Embryonic facial prominence (tissue), 1 donor: ENCODE measurements at regions not wholly inside any gene's neighbourhood (a gene's known extent, or its start where the extent isn't known, plus 50 kb on each side); places are given as distances from the start of the nearest gene placed in this dataset.
"Not testable (repeated sequence)": the region's sequence is repeated elsewhere in the genome, so short reads cannot be mapped to it uniquely, and the experiment has no call there.

ENCODE experiments used
- DNase-seq: peaks from one replicate; pipeline ENCODE4 v3.0.0-alpha.2; 2016; ENCODE audit errors: extremely low spot score

GRCh38 chr2:91521944-91522343, 2830.5 kb downstream of the RPIA start:
- DNase-seq: not testable (repeated sequence)

DNA sequence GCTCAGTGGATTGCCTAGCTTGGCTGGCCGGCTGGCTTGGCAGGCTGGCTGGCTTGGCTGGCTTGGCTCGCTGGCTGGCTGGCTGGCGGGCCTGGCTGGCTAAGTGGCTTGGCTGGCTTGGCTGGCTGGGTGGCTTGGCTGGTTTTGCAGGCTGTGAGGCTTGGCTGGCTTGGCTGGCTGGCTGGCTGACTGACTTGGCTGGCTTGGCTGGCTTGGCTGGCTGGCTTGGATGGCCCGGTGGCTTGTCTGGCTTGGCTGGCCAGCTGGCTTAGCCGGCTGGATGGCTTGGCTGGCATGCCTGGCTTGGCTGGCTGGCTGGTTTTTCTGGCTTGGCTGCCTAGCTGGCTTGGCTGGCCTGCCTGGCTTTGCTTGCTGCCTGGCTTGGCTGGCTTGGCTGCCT, 2831.4 kb downstream of the RPIA start:
- not testable (repeated sequence) for DNase-seq

GRCh38 chr2:91523751-91524150, 2832.3 kb downstream of the RPIA start:
- not testable (repeated sequence) for DNase-seq

DNA sequence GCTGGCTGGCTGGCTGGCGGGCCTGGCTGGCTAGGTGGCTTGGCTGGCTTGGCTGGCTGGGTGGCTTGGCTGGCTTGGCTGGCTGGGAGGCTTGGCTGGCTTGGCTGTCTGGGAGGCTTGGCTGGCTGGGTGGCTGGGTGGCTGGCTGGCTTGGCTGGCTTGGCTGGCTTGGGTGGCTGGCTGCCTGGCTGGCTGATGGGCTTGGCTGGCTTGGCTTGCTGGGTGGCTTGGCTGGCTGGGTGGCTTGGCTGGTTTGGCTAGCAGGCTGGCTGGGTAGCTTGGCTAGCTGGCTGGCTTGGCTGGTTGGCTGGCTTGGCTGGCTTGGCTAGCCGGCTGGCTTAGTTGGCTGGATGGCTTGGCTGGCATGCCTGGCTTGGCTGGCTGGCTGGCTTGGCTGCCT, 2834.1 kb downstream of the RPIA start:
- DNase-seq: not testable (repeated sequence)

GRCh38 chr2:91526083-91526482, 2834.6 kb downstream of the RPIA start:
- DNase-seq: not testable (repeated sequence)

DNA sequence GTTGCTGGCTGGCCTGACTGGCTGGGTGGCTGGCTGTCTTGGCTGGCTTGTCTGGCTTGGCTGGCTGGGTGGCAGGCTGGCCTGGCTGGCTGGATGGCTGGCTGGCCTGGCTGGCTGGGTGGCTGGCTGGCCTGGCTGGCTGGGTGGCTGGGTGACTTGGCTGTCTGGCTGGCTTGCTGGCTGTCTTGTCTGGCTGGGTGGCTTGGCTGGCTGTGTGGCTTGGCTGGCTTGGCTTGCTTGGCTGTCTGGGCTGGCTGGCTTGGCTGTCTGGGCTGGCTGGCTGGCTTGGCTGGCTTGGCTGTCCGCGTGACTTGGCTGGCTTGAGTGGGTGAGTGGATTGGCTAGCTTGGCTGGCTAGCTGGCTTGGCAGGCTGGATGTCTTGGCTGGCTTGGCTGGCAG, 2835.6 kb downstream of the RPIA start:
- not testable (repeated sequence) for DNase-seq

DNA sequence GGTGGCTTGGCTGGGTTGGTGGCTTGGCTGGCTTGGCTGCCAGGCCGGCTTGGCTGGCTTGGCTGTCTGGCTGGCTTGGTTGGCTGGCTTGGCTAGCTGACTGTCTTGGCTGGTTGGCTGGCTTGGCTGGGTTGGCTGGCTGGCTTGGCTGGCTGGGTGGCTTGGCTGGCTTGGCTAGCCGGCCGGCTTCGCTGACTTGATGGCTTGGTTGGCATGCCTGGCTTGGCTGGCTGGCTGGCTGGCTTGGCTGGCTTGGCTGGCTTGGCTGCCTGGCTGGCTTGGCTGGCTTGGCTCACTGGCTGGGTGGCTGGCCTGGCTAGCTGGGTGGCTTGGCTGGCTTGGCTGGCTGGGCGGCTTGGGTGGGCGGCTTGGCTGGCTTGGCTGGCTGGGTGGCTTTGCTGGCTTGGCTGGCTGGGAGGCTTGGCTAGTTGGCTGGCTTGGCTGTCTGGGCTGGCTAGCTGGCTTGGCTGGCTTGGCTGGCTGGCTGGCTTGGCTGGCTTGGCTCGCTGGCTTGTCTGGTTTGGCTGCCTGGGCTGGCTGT, 2836.1 kb downstream of the RPIA start:
- not testable (repeated sequence) for DNase-seq

GRCh38 chr2:91528361-91528760, 2836.9 kb downstream of the RPIA start:
- not testable (repeated sequence) for DNase-seq

- DNase-seq: not testable (repeated sequence)
These were observed 2844.6 kb downstream of the RPIA start for GRCh38 chr2:91536109-91536508.

- DNase-seq: not testable (repeated sequence)
These were observed 2845.2 kb downstream of the RPIA start for GRCh38 chr2:91536549-91537263.

- DNase-seq: not testable (repeated sequence)
These were observed 2857.8 kb downstream of the RPIA start for GRCh38 chr2:91549316-91549715.

- not testable (repeated sequence) for DNase-seq
These were observed 2866.8 kb downstream of the RPIA start for GRCh38 chr2:91558234-91558633.

DNA sequence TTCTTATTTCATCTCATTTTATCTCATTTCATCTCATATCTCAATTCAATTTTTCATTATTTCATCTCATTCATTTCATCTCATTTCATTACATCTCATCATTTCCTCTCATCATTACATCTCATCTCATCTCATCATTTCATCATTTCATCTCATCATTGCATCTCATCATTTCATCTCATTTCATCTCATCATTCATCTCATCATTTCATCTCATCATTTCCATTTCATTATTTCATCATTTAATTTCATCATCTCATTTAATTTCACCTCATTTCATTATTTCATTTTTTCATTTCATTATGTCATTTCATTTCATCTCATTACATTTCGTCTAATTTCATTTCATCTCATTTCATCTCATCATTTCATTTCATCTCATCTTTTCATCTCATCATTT, 2867.8 kb downstream of the RPIA start:
- not testable (repeated sequence) for DNase-seq

DNA sequence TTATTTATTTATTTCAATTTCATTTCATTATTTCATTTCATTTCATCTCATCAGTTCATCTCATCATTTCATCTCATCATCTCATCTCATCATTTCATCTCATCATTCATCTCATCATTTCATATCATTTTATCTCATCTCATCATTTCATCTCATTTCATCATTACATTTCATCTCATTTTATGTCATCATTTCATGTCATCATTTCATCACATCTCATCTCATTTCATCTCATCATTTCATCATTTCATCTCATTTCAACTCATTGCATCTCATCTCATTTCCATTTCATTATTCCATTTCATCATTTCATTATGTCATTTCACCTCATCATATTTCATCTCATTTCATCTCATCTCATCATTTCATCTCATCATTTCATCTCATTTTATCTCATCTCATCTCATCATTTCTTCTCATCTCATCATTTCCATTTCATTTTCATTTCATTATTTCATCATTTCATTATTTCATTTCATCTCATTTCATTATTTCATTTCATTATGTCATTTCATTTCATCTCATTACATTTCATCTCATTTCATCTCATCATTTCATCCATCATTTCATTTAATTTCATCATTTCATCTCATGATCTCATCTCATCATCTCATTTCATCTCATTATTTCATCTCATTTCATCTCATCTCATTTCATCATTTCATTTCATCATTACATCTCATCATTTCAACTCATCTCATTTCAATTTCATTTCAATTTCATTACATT, 2868.6 kb downstream of the RPIA start:
- not testable (repeated sequence) for DNase-seq

DNA sequence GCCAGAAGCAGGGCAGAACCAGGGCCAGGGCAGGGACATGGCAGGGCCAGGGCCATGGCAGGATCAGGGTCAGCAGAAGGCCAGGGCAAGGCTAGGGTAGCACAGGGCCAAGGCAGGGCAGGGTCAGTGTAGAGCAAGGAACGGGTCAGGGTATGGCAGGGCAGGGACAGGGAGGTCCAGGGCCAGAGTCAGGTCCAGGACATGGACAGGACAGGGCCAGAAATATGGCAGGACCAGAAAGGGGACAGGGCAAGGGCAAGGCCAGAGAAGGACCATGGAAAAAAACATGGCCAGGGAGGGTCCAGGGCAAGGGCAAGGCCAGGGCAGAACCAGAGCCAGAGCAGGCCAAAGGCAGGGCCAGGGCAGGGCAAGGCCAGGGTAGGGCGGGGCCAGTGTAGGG, 2870.7 kb downstream of the RPIA start:
- DNase-seq: not testable (repeated sequence)

GRCh38 chr2:91564700-91565099, 2873.2 kb downstream of the RPIA start:
- DNase-seq: not testable (repeated sequence)

GRCh38 chr2:91565689-91566430, 2874.4 kb downstream of the RPIA start:
- not testable (repeated sequence) for DNase-seq

DNA sequence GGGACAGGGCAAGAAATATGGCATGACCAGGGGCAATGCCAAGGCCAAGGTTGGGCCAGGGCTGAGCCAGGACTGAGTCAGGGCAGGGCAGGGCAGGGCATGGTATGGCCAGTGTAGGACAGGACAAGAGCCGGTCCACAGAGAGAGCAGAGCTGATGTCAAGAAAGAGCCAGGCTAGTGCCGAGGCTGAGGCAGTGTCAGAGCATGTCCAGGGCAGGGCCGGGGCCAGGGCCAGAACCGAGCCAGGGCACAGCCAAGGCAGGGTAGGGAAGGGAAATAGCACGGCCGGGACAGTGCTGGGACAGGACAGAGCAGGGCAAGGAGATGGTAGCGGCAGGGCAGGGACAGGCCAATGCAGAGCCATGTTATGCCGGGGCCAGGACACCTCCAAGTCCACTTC, 2875.1 kb downstream of the RPIA start:
- DNase-seq: not testable (repeated sequence)

DNA sequence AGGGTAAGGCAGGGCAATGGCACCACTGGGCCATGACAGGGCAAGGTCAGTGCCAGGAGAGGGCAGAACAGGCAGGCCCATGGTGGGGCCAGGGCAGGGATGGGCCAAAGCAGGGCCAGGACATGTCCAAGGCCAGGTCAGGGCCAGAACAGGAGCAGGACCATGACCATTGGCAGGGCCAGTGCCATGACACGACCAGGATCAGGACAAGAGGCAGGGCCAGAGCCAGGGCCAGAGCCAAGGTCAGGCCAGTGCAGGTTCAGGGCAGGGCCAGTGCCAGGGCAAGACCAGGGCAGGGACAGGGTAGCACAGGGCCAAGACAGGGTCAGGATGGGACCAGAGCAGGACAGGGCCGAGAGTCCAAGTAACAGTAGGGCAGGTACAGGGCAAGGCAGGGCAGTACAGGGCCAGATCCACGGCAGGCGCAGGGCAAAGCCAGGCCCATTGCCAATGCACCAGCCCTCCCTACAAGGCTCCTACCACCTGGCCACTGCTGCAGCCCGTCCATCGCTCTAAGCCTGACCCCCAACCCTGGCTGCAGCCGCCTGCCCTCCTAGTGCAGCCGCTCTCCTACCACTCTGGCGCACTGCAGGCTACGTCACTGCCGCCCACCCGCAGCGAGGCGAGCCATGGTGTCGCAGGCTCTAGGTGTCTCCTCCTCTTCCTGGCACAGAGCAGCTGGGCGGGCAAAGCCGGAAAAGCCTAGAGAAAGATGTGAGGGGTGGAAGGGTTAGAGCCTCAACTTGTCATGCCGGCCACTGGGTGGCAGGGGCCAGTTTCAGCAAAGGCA, 2876.3 kb downstream of the RPIA start:
- not testable (repeated sequence) for DNase-seq

GRCh38 chr2:91568391-91569338, 2877.2 kb downstream of the RPIA start:
- DNase-seq: not testable (repeated sequence)
